ENCODE measurements at regions not wholly inside any gene's neighbourhood (a gene's known extent, or its start where the extent isn't known, plus 50 kb on each side); places are given as distances from the start of the nearest gene placed in this dataset.

DNA sequence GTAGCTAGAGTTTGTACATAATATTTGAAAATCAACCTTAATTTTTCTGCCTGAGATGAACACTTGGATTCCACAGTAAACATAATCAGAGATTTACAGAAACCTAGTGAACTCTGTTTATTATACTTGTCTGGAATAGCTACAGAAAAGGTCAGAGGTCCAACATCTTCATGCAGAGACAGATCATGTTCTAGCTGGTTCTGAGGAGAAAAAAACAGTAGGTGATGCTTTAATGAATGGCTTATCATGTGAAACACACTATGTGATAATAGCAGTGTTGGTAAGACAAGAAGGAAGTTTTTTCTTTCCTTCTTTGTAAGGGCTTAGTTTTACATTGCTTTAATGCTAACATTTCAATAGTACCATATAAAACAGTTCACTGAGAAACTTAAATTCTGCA is 846.4 kb upstream of the ZEB2 start:
- intact Hi-C loops (cut with micrococcal nuclease): no loop called here
- CTCF ChIA-PET: no interaction called here

DNA sequence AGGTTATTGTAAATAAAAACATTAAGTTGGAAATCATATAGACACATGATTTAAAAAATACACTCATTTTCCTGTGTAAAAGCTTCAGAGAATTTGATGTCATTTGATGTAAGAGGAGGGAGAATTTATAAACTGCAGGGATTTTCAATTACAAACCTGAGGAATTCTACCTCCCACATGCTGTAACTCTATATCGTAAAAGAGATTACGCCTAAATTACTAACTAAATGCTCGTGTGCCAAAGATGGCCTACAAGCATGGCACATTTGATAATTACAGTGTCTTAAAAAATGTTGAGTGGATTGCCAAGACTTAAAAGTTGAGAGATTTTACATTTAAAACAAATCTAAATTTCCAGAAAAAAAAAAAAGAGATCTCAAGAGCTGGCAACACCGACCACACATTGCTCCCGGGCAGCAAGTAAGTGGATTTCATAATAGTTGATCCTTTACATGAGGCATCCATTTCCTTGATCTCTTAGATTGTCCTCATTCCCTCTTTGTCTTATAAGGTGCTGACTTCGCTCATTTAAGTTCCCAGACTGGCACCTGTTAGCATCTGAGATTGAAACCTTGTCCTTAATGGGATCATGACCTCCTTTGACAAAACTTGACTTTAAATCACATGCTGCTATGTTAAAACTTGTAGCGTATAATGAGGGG is 840.3 kb upstream of the ZEB2 start:
- Mint-ChIP-seq H3K36me3 (no peaks in the 10 kb centered on the region), H3K27me3 (no peaks in the 10 kb centered on the region), H3K27ac (no peak overlapping the region), H3K9me3 (no peaks in the 10 kb centered on the region), H3K4me3 (no peak overlapping the region), H3K4me1 (ENCODE audit: low read depth) (no peaks in the 10 kb centered on the region)
- no peak for DNase-seq
- ChIA-PET POLR2A (no interaction called here), CTCF (no interaction called here)
- intact Hi-C loops (cut with micrococcal nuclease): no loop called here

More for the DNA sequence above, 846.4 kb upstream of the ZEB2 start:
- POLR2A ChIA-PET: no interaction called here
- H3K36me3 Mint-ChIP-seq: no peaks in the 10 kb centered on the region
- H3K9me3 Mint-ChIP-seq: no peaks in the 10 kb centered on the region
- H3K4me1 Mint-ChIP-seq (ENCODE audit: low read depth): no peaks in the 10 kb centered on the region
- H3K27me3 Mint-ChIP-seq: no peaks in the 10 kb centered on the region
- no peak overlapping the region for H3K27ac Mint-ChIP-seq
- H3K4me3 Mint-ChIP-seq: no peak overlapping the region
- DNase-seq: no peak

- POLR2A ChIA-PET: no interaction called here
- no peak for DNase-seq
- H3K27ac Mint-ChIP-seq: no peak overlapping the region
- H3K4me3 Mint-ChIP-seq: no peak overlapping the region
- H3K4me1 Mint-ChIP-seq (ENCODE audit: low read depth): no peaks in the 10 kb centered on the region
- H3K9me3 Mint-ChIP-seq: no peaks in the 10 kb centered on the region
- H3K27me3 Mint-ChIP-seq: no peaks in the 10 kb centered on the region
- no peaks in the 10 kb centered on the region for H3K36me3 Mint-ChIP-seq
- CTCF ChIA-PET: no interaction called here
- intact Hi-C loops (cut with micrococcal nuclease): no loop called here
Observed at GRCh38 chr2:145359561-145359960, 839.6 kb upstream of the ZEB2 start.

- H3K36me3 Mint-ChIP-seq: no peaks in the 10 kb centered on the region
- POLR2A ChIA-PET: no interaction called here
- H3K4me1 Mint-ChIP-seq (ENCODE audit: low read depth): no peaks in the 10 kb centered on the region
- H3K4me3 Mint-ChIP-seq: no peak overlapping the region
- DNase-seq: no peak
- no peaks in the 10 kb centered on the region for H3K27me3 Mint-ChIP-seq
- H3K27ac Mint-ChIP-seq: no peak overlapping the region
- no peaks in the 10 kb centered on the region for H3K9me3 Mint-ChIP-seq
- intact Hi-C loops (cut with micrococcal nuclease): no loop called here
- CTCF ChIA-PET: no interaction called here
Observed at GRCh38 chr2:145356056-145356455, 836.1 kb upstream of the ZEB2 start.

- Mint-ChIP-seq H3K27ac (no peak overlapping the region), H3K4me1 (ENCODE audit: low read depth) (no peaks in the 10 kb centered on the region), H3K27me3 (no peaks in the 10 kb centered on the region), H3K9me3 (no peaks in the 10 kb centered on the region), H3K4me3 (no peak overlapping the region), H3K36me3 (no peaks in the 10 kb centered on the region)
- ChIA-PET POLR2A (no interaction called here), CTCF (no interaction called here)
- no peak for DNase-seq
- intact Hi-C loops (cut with micrococcal nuclease): no loop called here
Observed at GRCh38 chr2:145352484-145352883, 832.6 kb upstream of the ZEB2 start.

DNA sequence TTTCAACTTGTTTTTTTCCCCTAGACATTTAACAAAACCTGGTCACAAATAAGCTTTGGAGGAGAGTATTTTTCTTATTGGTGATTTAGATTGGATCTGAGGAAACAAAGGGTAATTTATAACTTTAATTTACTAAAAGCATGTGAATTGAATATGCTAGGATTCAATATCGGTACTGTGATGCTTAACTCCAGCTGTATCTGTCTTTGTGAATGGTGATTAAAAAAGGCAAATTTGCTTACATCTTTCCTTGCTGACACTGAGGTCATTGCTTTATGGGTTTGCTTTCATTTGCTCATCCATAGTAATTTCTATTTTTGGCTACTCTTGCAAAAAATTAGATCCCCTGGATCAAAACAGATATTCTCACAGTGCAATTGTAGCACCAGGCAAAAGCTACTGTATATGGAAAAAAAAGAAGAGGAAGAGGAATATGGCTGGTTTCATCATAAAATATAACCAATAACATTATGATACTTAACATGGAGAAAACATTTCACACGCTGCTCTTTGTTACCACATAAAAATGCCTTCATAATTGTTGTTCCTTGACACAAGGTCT is 832.0 kb upstream of the ZEB2 start:
- POLR2A ChIA-PET: no interaction called here
- no peaks in the 10 kb centered on the region for H3K36me3 Mint-ChIP-seq
- H3K27me3 Mint-ChIP-seq: no peaks in the 10 kb centered on the region
- no peaks in the 10 kb centered on the region for H3K4me1 Mint-ChIP-seq (ENCODE audit: low read depth)
- H3K4me3 Mint-ChIP-seq: no peak overlapping the region
- no peak for DNase-seq
- intact Hi-C loops (cut with micrococcal nuclease): no loop called here
- no peaks in the 10 kb centered on the region for H3K9me3 Mint-ChIP-seq
- H3K27ac Mint-ChIP-seq: no peak overlapping the region
- CTCF ChIA-PET: no interaction called here

- H3K36me3 Mint-ChIP-seq: no peaks in the 10 kb centered on the region
- POLR2A ChIA-PET: no interaction called here
- H3K27ac Mint-ChIP-seq: no peak overlapping the region
Observed at GRCh38 chr2:145350011-145350410, 830.1 kb upstream of the ZEB2 start.

GRCh38 chr2:145344076-145344724 is 824.3 kb upstream of the ZEB2 start:
- no peaks in the 10 kb centered on the region for H3K36me3 Mint-ChIP-seq
- ChIA-PET POLR2A (no interaction called here), CTCF (no interaction called here)
- H3K27ac Mint-ChIP-seq: no peak overlapping the region
- no peak for DNase-seq
- intact Hi-C loops (cut with micrococcal nuclease): no loop called here
- H3K27me3 Mint-ChIP-seq: no peaks in the 10 kb centered on the region
- no peaks in the 10 kb centered on the region for H3K4me1 Mint-ChIP-seq (ENCODE audit: low read depth)
- no peaks in the 10 kb centered on the region for H3K9me3 Mint-ChIP-seq
- no peak overlapping the region for H3K4me3 Mint-ChIP-seq

More at GRCh38 chr2:145350011-145350410, 830.1 kb upstream of the ZEB2 start:
- no peaks in the 10 kb centered on the region for H3K4me1 Mint-ChIP-seq (ENCODE audit: low read depth)
- CTCF ChIA-PET: no interaction called here
- no peak for DNase-seq
- H3K27me3 Mint-ChIP-seq: no peaks in the 10 kb centered on the region
- no peak overlapping the region for H3K4me3 Mint-ChIP-seq
- H3K9me3 Mint-ChIP-seq: no peaks in the 10 kb centered on the region
- intact Hi-C loops (cut with micrococcal nuclease): no loop called here

GRCh38 chr2:145343287-145343686 is 823.4 kb upstream of the ZEB2 start:
- no peak for DNase-seq
- Mint-ChIP-seq H3K36me3 (no peaks in the 10 kb centered on the region), H3K27ac (no peak overlapping the region), H3K27me3 (no peaks in the 10 kb centered on the region), H3K9me3 (no peaks in the 10 kb centered on the region), H3K4me1 (ENCODE audit: low read depth) (no peaks in the 10 kb centered on the region), H3K4me3 (no peak overlapping the region)
- ChIA-PET POLR2A (no interaction called here), CTCF (no interaction called here)
- intact Hi-C loops (cut with micrococcal nuclease): no loop called here

GRCh38 chr2:145341536-145341935 is 821.6 kb upstream of the ZEB2 start:
- H3K4me3 Mint-ChIP-seq: no peak overlapping the region
- ChIA-PET POLR2A (no interaction called here), CTCF (no interaction called here)
- no peaks in the 10 kb centered on the region for H3K36me3 Mint-ChIP-seq
- H3K9me3 Mint-ChIP-seq: no peaks in the 10 kb centered on the region
- intact Hi-C loops (cut with micrococcal nuclease): no loop called here
- H3K4me1 Mint-ChIP-seq (ENCODE audit: low read depth): no peaks in the 10 kb centered on the region
- H3K27ac Mint-ChIP-seq: no peak overlapping the region
- no peak for DNase-seq
- no peaks in the 10 kb centered on the region for H3K27me3 Mint-ChIP-seq

DNA sequence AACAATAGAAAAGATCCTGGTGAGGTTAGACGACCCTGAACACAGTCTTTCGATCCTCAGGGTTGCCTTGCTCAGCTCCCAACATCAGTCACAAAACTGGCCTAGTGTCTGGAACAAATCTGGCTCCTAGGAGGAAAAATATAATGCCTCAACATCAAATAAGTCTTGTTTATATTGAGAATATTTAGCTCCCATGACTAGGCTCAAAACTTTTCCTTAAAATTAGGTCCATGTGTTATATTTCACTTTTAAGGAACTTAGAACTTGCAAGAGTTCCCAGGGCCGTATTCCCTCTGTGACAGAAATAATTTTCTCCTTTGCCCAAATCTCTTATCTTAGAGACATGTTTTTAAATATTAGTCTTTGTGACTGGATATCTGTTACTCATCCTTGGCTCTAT is 819.7 kb upstream of the ZEB2 start:
- no peak overlapping the region for H3K27ac Mint-ChIP-seq
- no peak overlapping the region for H3K4me3 Mint-ChIP-seq
- POLR2A ChIA-PET: no interaction called here
- no peaks in the 10 kb centered on the region for H3K9me3 Mint-ChIP-seq
- intact Hi-C loops (cut with micrococcal nuclease): no loop called here
- no peak for DNase-seq
- no peaks in the 10 kb centered on the region for H3K36me3 Mint-ChIP-seq
- CTCF ChIA-PET: no interaction called here
- H3K4me1 Mint-ChIP-seq (ENCODE audit: low read depth): no peaks in the 10 kb centered on the region
- H3K27me3 Mint-ChIP-seq: no peaks in the 10 kb centered on the region

DNA sequence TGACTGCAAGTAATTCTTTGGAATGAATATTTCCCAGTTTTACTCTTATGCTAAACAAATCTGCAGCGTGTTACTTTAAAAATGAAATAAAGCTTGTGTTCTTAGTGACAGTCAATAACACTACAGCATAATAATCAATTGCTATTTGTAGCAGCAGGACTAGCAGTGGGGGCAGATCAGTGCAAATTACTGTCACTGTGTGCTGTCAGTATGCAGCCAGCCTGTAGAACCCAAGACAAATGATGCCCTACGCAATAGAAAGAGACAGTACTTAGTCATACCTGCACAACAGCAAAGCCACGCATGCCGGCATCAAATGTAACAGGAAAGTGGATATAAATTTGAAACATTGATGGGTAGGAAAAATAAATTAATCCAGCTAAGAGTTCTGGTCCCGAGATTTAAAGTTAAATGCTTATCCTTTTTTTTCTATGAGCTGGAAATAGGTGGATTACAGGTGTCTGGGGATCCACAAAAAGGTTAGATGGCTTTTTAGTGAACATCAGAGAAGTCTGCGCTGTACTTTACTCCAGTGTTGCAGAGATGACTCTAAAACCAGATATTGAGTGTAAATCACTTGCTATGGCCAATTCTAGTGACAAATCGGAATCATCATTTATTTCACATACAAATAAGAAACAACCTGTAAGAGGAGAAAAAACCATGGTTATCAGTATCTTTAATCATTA is 812.4 kb upstream of the ZEB2 start:
- ChIA-PET CTCF (no interaction called here), POLR2A (no interaction called here)
- no peaks in the 10 kb centered on the region for H3K27me3 Mint-ChIP-seq
- H3K9me3 Mint-ChIP-seq: no peaks in the 10 kb centered on the region
- H3K27ac Mint-ChIP-seq: no peak overlapping the region
- no peaks in the 10 kb centered on the region for H3K36me3 Mint-ChIP-seq
- H3K4me3 Mint-ChIP-seq: no peak overlapping the region
- intact Hi-C loops (cut with micrococcal nuclease): no loop called here
- H3K4me1 Mint-ChIP-seq (ENCODE audit: low read depth): no peaks in the 10 kb centered on the region
- DNase-seq: no peak

GRCh38 chr2:145329971-145330370 is 810.1 kb upstream of the ZEB2 start:
- no peaks in the 10 kb centered on the region for H3K27me3 Mint-ChIP-seq
- peaks cover under 1% of the 10 kb centered on the region for H3K4me1 Mint-ChIP-seq (ENCODE audit: low read depth)
- ChIA-PET POLR2A (no interaction called here), CTCF (interaction anchor here (0.9 kb wide), 1 partner anchor 29 kb away, joined by 3 read pairs; no protein-coding TSS in a partner anchor)
- no peak overlapping the region for H3K27ac Mint-ChIP-seq
- H3K9me3 Mint-ChIP-seq: no peaks in the 10 kb centered on the region
- no peak for DNase-seq
- H3K36me3 Mint-ChIP-seq: no peaks in the 10 kb centered on the region
- intact Hi-C loops (cut with micrococcal nuclease): no loop called here
- H3K4me3 Mint-ChIP-seq: no peak overlapping the region
